ENCODE measurements at regions not wholly inside any gene's neighbourhood (a gene's known extent, or its start where the extent isn't known, plus 50 kb on each side); places are given as distances from the start of the nearest gene placed in this dataset.
A peak's percentile ranks its signal among the peaks of the same experiment; 100 is the strongest.

- DNase-seq: no peak
Observed at GRCh38 chr6:56766139-56766805, 123.6 kb upstream of the DST start.

- no peak for DNase-seq
Observed at GRCh38 chr6:56765494-56765893, 122.8 kb upstream of the DST start.

DNA sequence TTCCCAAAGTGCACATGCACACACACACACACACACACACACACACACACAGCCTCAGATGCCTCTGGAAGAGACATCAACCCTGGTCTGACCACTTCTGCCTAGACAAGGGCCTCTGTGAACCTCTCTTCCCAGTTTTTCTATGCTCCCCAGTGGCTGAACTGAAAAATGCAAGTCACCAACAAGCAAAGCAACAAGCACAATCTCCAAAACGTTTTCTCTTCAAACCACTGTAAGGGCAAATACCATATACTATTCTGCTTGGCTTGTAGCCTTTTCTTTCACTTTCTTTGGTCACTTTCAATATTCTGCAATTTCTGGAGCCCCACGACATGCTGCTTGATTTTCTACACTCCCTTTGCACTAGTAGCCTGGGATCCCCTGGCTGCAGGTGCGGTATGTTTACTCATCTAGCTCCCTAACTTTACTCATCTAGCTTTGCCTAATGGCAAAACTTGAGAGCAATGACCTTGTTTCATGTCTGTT is 121.4 kb upstream of the DST start:
- peak; percentile 17 to 65 for DNase-seq

- no peak for DNase-seq
Observed at GRCh38 chr6:56761651-56762050, 119.0 kb upstream of the DST start.

GRCh38 chr6:56760842-56761241 is 118.2 kb upstream of the DST start:
- DNase-seq: no peak

GRCh38 chr6:56759521-56759920 is 116.8 kb upstream of the DST start:
- no peak for DNase-seq

DNA sequence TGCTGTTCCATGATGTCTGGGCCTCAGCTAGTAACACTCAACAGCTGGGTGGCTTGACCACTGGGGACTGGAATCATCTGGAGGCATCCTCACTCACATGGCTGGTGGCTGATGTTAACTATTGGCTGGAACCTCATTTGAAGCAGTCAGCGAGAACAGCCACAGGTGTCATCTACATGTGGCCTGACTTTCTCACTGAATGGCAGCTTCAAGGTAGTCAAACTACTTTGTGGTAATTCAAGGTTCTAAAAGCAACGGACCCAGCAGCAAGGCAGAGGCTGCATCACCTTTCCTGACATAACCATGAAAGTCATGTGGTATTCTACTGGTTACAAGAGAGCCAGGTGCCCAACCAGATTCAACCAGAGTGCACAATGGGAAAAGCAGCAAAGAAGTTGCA is 115.9 kb upstream of the DST start:
- no peak for DNase-seq

DNA sequence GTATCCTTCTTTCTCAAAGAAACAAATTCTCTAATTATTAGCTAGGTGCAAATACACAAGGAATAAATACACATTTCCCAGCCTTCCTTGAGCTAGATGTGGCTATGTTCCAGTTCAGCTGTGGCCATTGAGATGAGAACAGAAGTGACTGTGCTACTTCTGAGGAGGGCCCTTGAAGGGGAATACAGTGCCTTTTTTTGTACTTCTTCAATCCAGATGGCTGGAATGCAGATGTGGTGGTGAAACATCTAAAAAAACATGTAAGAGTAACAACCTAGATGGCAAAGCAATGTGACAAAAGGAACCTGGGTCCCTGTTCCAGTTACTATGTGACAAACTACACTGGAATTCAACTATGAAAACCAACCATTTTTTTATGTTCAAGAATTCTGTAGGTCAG is 115.4 kb upstream of the DST start:
- DNase-seq: peak in 1 of 2 experiments; percentile 17

GRCh38 chr6:56757588-56757984 is 114.9 kb upstream of the DST start:
- DNase-seq: peak in 1 of 2 experiments; percentile 58

GRCh38 chr6:56756791-56757587 is 114.3 kb upstream of the DST start:
- DNase-seq: no peak

- DNase-seq: no peak
Observed at GRCh38 chr6:56756219-56756789, 113.6 kb upstream of the DST start.

GRCh38 chr6:56755040-56755439 is 112.4 kb upstream of the DST start:
- no peak for DNase-seq

DNA sequence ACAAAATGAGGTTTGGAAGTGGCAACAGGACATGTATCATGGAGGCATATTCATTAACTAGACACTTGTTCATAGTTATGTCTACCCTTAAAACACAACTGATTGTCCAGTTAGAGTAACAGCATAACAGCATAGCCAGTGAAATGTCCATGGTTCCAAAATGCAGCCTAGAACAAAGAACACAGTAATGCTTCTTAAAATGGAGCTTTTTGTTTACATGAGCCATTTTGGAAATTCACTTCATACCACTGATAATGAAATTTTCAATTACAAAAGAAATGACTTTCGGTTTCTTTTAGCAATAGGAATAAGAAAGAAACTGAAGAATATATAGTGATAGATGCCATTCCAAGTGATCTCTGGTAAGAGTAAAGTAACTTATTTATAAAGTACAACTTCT is 111.1 kb upstream of the DST start:
- no peak for DNase-seq

GRCh38 chr6:56752534-56752933 is 109.8 kb upstream of the DST start:
- DNase-seq: no peak

DNA sequence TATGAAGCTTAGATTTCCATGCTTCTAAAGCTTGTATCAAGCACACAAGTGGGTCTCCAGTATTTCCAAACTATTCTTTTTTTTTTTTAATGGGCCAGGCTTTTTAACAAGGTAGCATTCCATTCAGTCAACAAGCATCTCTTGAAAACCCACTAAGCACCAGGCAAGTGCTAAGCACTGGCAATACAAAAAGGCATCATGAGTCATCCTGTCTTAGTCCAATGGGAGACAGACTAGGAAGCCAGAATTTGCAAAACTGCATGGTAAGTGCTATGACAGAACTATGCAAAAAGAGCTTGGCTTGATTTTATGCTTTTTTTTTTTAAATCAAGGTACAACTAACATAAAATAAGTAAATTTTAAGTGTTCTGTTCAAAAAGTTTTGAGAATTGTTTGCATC is 109.3 kb upstream of the DST start:
- DNase-seq: peak; percentile 30 to 38

- no peak for DNase-seq
Observed at GRCh38 chr6:56751604-56752003, 108.9 kb upstream of the DST start.

DNA sequence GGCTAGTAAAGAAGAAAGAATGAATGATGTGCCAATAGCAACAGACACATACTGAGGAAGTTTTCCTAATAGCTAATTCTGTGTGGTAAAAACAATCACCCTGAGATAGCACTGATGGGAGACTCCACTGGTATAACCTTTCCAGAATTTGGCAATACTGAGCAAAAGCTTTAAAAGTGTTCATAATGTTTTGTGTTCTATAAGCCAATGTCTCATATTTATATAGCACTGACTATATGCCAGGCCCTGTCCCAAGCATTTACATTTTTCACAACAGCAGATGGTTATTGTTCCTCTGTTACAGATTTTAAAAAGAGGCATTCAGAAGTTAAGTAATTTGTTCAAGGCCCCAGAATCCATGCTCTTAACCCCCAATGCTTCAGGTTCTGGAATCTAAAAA is 108.0 kb upstream of the DST start:
- no peak for DNase-seq

GRCh38 chr6:56749632-56750151 is 107.0 kb upstream of the DST start:
- peak in 1 of 2 experiments; percentile 77 for DNase-seq

GRCh38 chr6:56746767-56747504 is 104.2 kb upstream of the DST start:
- DNase-seq: no peak

DNA sequence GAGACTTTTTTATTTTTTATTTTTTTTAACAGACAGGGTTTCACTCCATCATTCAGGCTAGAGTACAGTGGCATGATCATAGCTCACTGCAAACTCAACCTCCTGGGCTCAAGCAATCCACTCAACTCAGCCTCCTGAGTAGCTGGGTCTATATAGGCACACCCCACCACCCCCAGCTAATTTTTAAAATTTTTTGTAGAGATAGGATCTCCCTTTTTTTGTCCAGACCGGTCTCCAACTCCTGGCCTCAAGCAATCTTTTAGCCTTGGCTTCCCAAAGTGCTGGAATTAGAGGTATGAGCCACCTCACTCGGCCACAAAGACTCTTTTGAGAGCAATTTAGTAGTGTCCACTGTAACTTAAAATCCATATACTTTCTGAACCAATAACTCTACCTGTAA is 103.3 kb upstream of the DST start:
- DNase-seq: no peak

DNA sequence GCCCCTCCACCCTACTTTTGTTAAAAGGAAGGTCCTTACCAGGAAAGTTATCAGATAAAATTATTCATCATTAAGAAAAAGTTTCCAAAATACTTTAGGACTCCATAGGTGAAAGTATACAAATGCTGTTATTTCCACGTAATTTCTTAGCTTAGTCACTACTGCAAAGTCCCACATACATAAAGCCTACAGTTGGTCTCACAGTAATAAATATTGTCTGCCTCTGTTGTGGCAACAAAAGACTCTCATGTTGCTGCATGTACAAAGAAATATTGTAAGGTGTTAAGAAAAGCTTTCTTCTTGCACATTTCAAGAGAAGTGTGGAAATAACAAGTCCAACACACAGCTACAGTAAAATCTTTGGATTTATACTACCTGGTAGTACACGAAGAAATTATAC is 102.4 kb upstream of the DST start:
- no peak for DNase-seq

DNA sequence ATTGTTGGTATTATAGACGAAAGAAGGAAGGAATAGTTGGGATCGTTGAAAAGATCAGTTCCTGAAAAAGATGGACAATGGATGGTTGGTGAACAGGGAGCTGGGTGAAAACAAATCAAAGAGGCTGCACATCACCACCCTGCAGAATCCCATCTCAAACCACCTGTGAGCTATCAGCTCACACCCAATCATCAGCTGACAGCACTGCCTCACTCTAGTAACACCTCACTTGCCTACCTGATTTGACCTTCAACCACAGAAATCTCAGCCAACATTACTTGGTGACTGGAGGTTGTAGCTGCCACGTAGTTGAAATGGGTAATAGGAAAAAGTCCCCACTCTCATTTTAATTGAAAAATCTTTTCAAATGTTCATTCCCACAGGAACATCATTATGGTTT is 101.8 kb upstream of the DST start:
- DNase-seq: no peak

- no peak for DNase-seq
Observed at GRCh38 chr6:56742122-56742791, 99.6 kb upstream of the DST start.

Data from SW 1271 (cell line).